ENCODE measurements at regions not wholly inside any gene's neighbourhood (a gene's known extent, or its start where the extent isn't known, plus 50 kb on each side); places are given as distances from the start of the nearest gene placed in this dataset.

- Histone ChIP-seq H2AFZ (no peak overlapping the region), H3K79me2 (no peaks in the 10 kb centered on the region), H3K27me3 (ENCODE audit: control insufficient read depth, insufficient read depth, low read length) (no peaks in the 10 kb centered on the region), H3K4me2 (ENCODE audit: low read length) (no peak overlapping the region), H3K4me3 (ENCODE audit: low read depth, low read length) (no peak overlapping the region), H3K27ac (no peak overlapping the region), H3K36me3 (ENCODE audit: control insufficient read depth, insufficient read depth, low read length) (no peaks in the 10 kb centered on the region), H3K9ac (no peak overlapping the region), H3K4me1 (no peaks in the 10 kb centered on the region), H3K9me3 (ENCODE audit: control insufficient read depth, low read length) (no peaks in the 10 kb centered on the region)
- TF ChIP-seq CTCF (IDR thresholded peaks at IDR 0.05), result no peak
Observed at GRCh38 chr2:76163860-76164259, 453.1 kb upstream of the GCFC2 start.

DNA sequence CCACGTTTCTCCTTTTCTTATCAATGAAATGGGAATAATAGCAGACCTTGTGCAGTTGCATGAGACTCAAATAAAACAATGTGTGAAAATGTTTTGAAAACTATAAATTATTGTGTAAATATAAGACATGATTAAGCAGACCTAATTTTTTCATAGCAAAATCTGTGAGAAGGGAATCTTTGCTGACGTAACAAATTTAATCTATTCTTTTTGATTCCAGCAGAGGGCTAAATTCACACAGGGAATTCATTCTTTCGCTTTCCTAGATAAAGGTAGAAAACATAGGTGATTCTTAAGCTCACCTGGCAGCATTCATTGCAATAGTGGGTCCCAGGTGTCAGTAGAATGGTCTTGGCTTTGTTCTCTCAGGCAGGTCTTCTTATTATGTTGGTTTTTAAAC lies 450.0 kb upstream of the GCFC2 start:
- Histone ChIP-seq H3K27ac (no peak overlapping the region), H3K27me3 (ENCODE audit: control insufficient read depth, insufficient read depth, low read length) (no peaks in the 10 kb centered on the region), H3K4me2 (ENCODE audit: low read length) (no peak overlapping the region), H3K4me1 (no peaks in the 10 kb centered on the region), H3K36me3 (ENCODE audit: control insufficient read depth, insufficient read depth, low read length) (no peaks in the 10 kb centered on the region), H2AFZ (no peak overlapping the region), H3K4me3 (ENCODE audit: low read depth, low read length) (no peak overlapping the region), H3K9me3 (ENCODE audit: control insufficient read depth, low read length) (no peaks in the 10 kb centered on the region), H3K9ac (no peak overlapping the region), H3K79me2 (no peaks in the 10 kb centered on the region)
- TF ChIP-seq CTCF (IDR thresholded peaks at IDR 0.05), result no peak

GRCh38 chr2:76159042-76159648 lies 448.4 kb upstream of the GCFC2 start:
- no peaks in the 10 kb centered on the region for H3K27me3 ChIP-seq (ENCODE audit: control insufficient read depth, insufficient read depth, low read length)
- TF ChIP-seq CTCF (IDR thresholded peaks at IDR 0.05), result no peak
- H3K4me2 ChIP-seq (ENCODE audit: low read length), result no peak overlapping the region
- no peak overlapping the region for H3K4me3 ChIP-seq (ENCODE audit: low read depth, low read length)
- H3K4me1 ChIP-seq, result no peaks in the 10 kb centered on the region
- H3K9me3 ChIP-seq (ENCODE audit: control insufficient read depth, low read length), result no peaks in the 10 kb centered on the region
- no peak overlapping the region for H3K27ac ChIP-seq
- H3K9ac ChIP-seq, result no peak overlapping the region
- no peaks in the 10 kb centered on the region for H3K79me2 ChIP-seq
- no peaks in the 10 kb centered on the region for H3K36me3 ChIP-seq (ENCODE audit: control insufficient read depth, insufficient read depth, low read length)
- H2AFZ ChIP-seq, result no peak overlapping the region

GRCh38 chr2:76157531-76157930 lies 446.8 kb upstream of the GCFC2 start:
- Histone ChIP-seq H3K4me2 (ENCODE audit: low read length) (no peak overlapping the region), H3K36me3 (ENCODE audit: control insufficient read depth, insufficient read depth, low read length) (no peaks in the 10 kb centered on the region)

More at GRCh38 chr2:76157531-76157930, 446.8 kb upstream of the GCFC2 start:
- Histone ChIP-seq H3K9ac (no peak overlapping the region), H3K27ac (no peak overlapping the region), H3K4me3 (ENCODE audit: low read depth, low read length) (no peak overlapping the region), H3K79me2 (no peaks in the 10 kb centered on the region), H3K27me3 (ENCODE audit: control insufficient read depth, insufficient read depth, low read length) (no peaks in the 10 kb centered on the region), H2AFZ (no peak overlapping the region), H3K4me1 (no peaks in the 10 kb centered on the region), H3K9me3 (ENCODE audit: control insufficient read depth, low read length) (no peaks in the 10 kb centered on the region)
- TF ChIP-seq CTCF (IDR thresholded peaks at IDR 0.05), result no peak
